T-helper 1 cell treated with Interleukin-12 subunit alpha and Interleukin-12 subunit beta and Interleukin-4 antibody, amounts not matched to agents 30 ng/mL and 1 ng/mL, for 36 hours (primary cell): ENCODE measurements at regions not wholly inside any gene's neighbourhood (a gene's known extent, or its start where the extent isn't known, plus 50 kb on each side); places are given as distances from the start of the nearest gene placed in this dataset.
"Not testable (repeated sequence)": the region's sequence is repeated elsewhere in the genome, so short reads cannot be mapped to it uniquely, and the experiment has no call there.

ENCODE experiments used
- intact Hi-C: fragments of 100-400 bp; cut with micrococcal nuclease; formaldehyde crosslinking; loops from one replicate; pipeline ENCODE4 v1.15.1; 2024

DNA sequence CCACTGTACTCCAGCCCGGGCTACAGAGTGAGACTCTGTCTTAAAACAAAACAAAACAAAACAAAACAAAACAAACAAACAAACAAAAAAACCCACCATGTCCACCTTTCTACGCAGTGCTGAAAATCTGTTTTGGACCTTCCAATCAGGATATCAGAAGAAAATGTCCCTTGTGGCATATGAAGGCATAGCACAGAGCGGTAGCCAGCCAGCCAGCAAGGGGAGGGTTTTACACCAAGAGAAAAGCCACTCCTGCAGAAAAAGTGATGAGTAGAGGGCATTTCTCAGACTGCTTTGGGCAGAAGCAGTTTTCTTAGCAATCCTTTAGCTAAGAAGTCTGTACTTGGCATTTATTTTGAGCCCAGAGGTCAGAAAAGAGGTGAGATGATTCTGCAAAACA, 612.2 kb downstream of the TYW1 start:
- intact Hi-C loops, result no loop called here

GRCh38 chr7:67610897-67611296, 614.3 kb downstream of the TYW1 start:
- intact Hi-C loops, result no loop called here

- intact Hi-C loops, result no loop called here
Measured at GRCh38 chr7:67614843-67615242, 618.2 kb downstream of the TYW1 start.

GRCh38 chr7:67616517-67616916, 619.9 kb downstream of the TYW1 start:
- intact Hi-C loops, result no loop called here

GRCh38 chr7:67618556-67619162, 622.0 kb downstream of the TYW1 start:
- intact Hi-C loops, result no loop called here

DNA sequence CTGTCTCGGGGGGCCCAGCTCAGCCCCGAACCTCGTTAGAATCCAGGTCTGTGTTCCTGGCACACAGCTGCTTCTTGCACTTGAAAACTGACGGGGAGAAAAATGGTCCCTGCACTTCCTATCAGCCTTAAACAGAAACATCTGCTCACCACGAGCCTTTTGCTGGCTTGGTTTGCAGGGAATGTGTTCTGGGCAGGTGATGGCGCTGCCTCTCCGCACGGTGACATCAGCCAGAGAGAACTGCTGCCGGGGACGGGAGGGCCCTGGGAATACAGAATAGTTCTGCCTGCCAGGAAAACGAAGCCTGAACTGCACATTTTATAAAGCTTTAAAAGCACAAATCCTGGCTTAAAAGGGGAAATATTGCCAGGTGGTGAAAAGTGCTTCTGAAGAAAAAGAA, 622.5 kb downstream of the TYW1 start:
- intact Hi-C loops, result no loop called here

- intact Hi-C loops, result loop anchor here (10.0 kb wide), 1 partner anchor 246 kb away; no protein-coding TSS in a partner anchor
Measured at GRCh38 chr7:67620216-67620933, 623.7 kb downstream of the TYW1 start.

DNA sequence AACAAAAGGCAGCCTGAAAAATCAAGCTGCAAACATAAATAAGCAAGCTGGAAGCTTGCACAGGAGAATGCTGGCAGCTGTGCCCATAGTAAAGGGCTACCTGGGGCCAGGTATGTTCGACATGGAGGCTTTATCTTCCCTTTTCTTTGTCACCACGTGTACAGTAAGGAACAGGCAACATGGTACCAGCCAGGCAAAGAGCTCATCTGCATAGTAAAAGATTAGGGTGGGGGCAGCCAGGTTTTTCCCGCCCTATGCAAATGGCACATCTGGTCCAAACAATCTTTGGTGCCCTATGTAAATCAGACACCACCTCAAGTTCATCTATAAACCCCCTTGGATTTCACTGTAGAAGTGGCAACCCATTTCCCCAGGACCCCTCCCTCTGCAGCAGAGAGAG, 625.1 kb downstream of the TYW1 start:
- intact Hi-C loops, result loop anchor here (10.0 kb wide), 1 partner anchor 247 kb away; no protein-coding TSS in a partner anchor

DNA sequence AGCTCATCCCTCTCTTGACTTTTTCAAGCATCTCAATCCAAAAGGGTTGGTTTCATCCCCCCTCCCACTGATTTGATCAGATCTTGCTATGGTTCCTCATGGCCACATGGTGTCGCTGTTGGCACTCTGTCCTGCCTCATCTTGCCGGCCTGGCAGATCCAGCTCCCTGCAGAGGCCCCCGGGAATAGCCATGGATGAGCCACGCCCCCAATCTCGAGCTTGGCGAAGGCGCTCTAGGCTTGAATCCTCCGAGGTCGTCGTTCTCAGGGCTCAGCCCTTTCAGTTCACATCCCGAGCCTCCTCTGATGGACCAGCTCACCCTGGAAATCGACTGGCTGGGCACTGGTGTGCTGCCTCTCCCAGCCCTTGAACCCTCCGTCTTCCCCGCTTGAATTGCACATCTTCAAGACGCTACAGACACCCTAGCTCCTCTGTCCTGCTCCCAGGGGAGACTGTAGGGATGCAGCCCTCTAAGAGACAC, 628.7 kb downstream of the TYW1 start:
- intact Hi-C loops, result loop anchor here (10.0 kb wide), 1 partner anchor 250 kb away; no protein-coding TSS in a partner anchor

DNA sequence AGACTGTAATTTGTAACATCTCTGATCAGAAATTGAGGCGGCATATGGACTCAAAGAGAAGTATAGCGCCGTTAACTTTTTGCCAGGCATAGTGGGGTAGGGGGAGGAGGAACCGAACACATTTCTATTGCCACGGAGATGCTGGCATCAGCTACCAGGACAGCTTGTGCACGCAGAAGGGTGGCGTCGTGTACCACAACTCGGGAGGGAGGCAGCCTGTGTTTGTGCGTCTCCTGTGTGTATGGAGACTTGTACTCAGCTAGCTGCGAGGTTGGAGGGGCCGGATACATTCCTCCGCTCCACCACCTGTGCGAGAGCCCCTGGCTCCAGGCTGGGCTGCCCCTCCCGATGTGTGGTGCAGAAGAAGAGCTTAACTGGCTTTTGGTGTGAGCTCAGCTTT, 634.8 kb downstream of the TYW1 start:
- intact Hi-C loops, result no loop called here

- intact Hi-C loops, result no loop called here
Measured at GRCh38 chr7:67635271-67635670, 638.6 kb downstream of the TYW1 start.

GRCh38 chr7:67636348-67637022, 639.9 kb downstream of the TYW1 start:
- intact Hi-C loops, result no loop called here

- intact Hi-C loops, result no loop called here
Measured at GRCh38 chr7:67637023-67637358, 640.4 kb downstream of the TYW1 start.

DNA sequence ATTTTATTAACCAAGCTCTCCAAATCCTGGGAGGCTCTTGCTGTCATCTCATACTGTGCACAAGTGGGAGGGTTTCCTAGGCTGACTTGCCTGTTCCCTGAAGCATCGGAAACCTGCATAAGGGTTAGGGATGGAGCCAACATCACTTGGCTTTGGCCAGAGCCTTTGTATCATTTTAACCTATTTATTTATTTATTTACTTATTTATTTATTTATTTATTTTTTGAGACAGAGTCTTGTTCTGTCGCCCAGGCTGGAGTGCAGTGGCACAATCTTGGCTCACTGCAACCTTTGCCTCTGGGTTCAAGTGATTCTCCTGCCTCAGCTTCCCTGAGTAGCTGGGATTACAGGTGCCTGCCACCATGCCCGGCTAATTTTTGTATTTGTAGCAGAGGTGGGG, 645.9 kb downstream of the TYW1 start:
- intact Hi-C loops, result not testable (repeated sequence)

GRCh38 chr7:67644151-67644550, 647.5 kb downstream of the TYW1 start:
- intact Hi-C loops, result no loop called here

GRCh38 chr7:67652937-67653336, 656.3 kb downstream of the TYW1 start:
- intact Hi-C loops, result no loop called here

- intact Hi-C loops, result no loop called here
Measured at GRCh38 chr7:67653856-67654454, 657.3 kb downstream of the TYW1 start.

DNA sequence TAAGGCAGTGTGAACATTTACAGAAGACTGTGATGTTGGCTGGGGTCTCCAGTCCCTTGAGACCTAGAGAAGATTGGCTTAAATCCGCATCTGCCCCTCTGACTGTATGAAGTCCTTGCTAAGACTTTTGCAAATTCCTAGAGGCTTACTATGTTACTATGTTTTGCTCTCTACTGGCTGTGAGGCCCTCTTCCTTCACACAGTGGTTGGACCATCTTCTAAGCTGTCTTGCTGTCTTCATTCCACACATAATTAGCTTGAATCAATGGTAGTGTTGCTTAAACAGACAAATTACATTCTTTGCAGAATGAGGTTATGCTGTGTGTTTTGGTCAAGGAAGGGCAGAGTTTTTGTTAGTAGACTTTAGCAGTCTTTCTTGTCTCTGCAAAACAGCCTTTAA, 658.0 kb downstream of the TYW1 start:
- intact Hi-C loops, result no loop called here

- intact Hi-C loops, result no loop called here
Measured at GRCh38 chr7:67655168-67655567, 658.5 kb downstream of the TYW1 start.

DNA sequence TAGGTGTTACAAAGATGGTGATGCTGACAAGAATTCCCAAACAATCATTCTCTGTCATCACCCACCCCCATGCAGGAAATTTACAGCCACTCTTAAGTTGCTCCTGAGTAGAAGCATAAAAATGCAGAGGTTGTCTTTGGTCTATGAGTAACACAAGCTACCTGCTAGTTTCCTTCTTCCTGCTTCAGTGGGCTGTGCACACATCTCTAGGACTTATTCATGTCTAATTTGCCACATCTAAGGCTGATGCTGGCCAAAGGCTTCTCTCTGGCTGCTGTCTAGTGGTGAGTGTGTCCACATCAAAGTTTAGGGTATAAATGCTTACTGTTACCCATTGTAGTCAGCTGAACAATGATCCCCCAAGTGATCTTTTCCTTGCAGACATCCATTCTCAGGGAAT, 662.5 kb downstream of the TYW1 start:
- intact Hi-C loops, result no loop called here

DNA sequence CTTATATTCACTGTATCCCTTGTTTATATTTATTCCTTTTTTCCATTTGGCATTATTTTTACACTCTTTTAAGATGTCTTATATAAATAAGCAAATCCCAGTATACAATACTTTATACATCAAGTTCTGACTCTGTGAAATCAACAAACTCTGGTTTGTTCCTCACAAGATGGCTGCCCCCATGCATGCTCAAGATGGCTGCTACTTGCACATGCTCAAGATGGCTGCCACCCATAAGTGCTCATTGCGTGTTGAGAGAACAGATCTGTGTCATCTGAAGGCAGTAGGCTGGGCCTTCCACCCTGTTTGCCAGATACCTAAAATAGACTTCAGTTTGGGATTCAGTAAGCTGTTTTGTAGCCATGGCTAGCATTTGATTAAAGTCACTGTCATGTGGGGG, 666.2 kb downstream of the TYW1 start:
- intact Hi-C loops, result no loop called here

DNA sequence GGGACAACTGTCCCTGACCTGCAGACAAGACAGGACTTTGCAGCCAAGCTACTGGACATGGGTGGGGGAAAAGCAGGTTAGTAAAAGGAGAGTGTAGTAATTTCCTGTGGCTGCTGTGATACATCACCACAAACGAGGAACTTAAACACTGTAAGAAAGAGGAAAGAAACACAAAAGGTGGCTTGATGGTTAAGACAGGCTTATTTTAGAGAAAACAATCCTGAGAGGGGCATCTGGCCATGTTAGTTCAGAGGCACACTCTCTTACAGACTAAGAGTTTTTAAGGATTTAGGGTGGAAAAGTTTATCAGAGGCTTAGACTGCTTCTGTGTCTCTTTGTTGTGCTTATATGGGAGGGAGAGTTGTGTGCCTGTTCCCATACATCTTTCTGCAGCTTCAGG, 667.0 kb downstream of the TYW1 start:
- intact Hi-C loops, result no loop called here
